HEK293 (cell line): ENCODE measurements at regions not wholly inside any gene's neighbourhood (a gene's known extent, or its start where the extent isn't known, plus 50 kb on each side); places are given as distances from the start of the nearest gene placed in this dataset.

Experiments
- FEZF1 ChIP-seq: fragments of 450-650 bp; formaldehyde crosslinking; IDR thresholded peaks from 2 replicates; pipeline ENCODE4 v1.5.1; 2016; ENCODE audit warnings: missing biosample characterization, missing genetic modification characterization
- RBAK ChIP-seq: fragments of 450-650 bp; formaldehyde crosslinking; IDR thresholded peaks from 2 replicates; pipeline ENCODE4 v1.5.1; 2016; ENCODE audit warnings: missing biosample characterization, missing genetic modification characterization
- SETDB1 ChIP-seq: IDR thresholded peaks from one replicate; pipeline ENCODE4 v1.6.1; 2017; ENCODE audit warnings: mild to moderate bottlenecking, low read length, moderate library complexity, mixed read lengths; ENCODE audit not compliant: insufficient read length
- TCF7L2 ChIP-seq: IDR thresholded peaks from 2 replicates; pipeline ENCODE4 v1.6.1; 2011; ENCODE audit warnings: low read depth, mild to moderate bottlenecking, inconsistent platforms, low read length, moderate library complexity, borderline replicate concordance
- ZBTB8A ChIP-seq: fragments of 450-650 bp; formaldehyde crosslinking; IDR thresholded peaks from 2 replicates; pipeline ENCODE4 v1.5.1; 2016; ENCODE audit warnings: missing biosample characterization, missing genetic modification characterization
- ZFP41 ChIP-seq: fragments of 450-650 bp; formaldehyde crosslinking; IDR thresholded peaks from 2 replicates; pipeline ENCODE4 v1.5.1; 2016; ENCODE audit warnings: missing biosample characterization, missing genetic modification characterization, borderline replicate concordance
- ZNF2 ChIP-seq: fragments of 450-650 bp; formaldehyde crosslinking; IDR thresholded peaks from 2 replicates; pipeline ENCODE4 v1.5.1; 2016; ENCODE audit warnings: missing biosample characterization, missing genetic modification characterization
- ZNF274 ChIP-seq, 2 experiments: fragments of 200-500 bp in 1 of 2; fragments of 450-650 bp in 1 of 2; sonication (Bioruptor generic) in 1 of 2; formaldehyde crosslinking in 1 of 2; IDR thresholded peaks; 2 replicates each; pipeline versions ENCODE4 v1.5.1 to v1.6.1; 2014 to 2016; ENCODE audit warnings: borderline replicate concordance in 1 of 2, inconsistent platforms in 1 of 2, low read length in 1 of 2, missing biosample characterization in 1 of 2, missing genetic modification characterization in 1 of 2
- ZNF670 ChIP-seq: fragments of 450-650 bp; formaldehyde crosslinking; IDR thresholded peaks from 2 replicates; pipeline ENCODE4 v1.5.1; 2016; ENCODE audit warnings: missing biosample characterization, missing genetic modification characterization, low read depth
- TF ChIP-seq, protein P1 (sequence below): fragments of 450-650 bp; formaldehyde crosslinking; IDR thresholded peaks from 2 replicates; pipeline ENCODE4 v1.5.1; 2016; ENCODE audit warnings: missing biosample characterization, missing genetic modification characterization
- TF ChIP-seq, protein P2 (sequence below): fragments of 450-650 bp; formaldehyde crosslinking; IDR thresholded peaks from 2 replicates; pipeline ENCODE4 v1.5.1; 2017; ENCODE audit warnings: missing biosample characterization, missing genetic modification characterization
- TF ChIP-seq, protein P3 (sequence below): fragments of 450-650 bp; IDR thresholded peaks from 2 replicates; pipeline ENCODE4 v1.5.1; 2018; ENCODE audit warnings: missing biosample characterization, mild to moderate bottlenecking, missing genetic modification characterization
- TF ChIP-seq, protein P4 (sequence below): fragments of 450-650 bp; formaldehyde crosslinking; IDR thresholded peaks from 2 replicates; pipeline ENCODE4 v1.5.1; 2016; ENCODE audit warnings: missing biosample characterization, missing genetic modification characterization
- TF ChIP-seq, protein P5 (sequence below): fragments of 450-650 bp; formaldehyde crosslinking; IDR thresholded peaks from 2 replicates; pipeline ENCODE4 v1.5.1; 2017; ENCODE audit warnings: missing biosample characterization, mild to moderate bottlenecking, missing genetic modification characterization, moderate library complexity

DNA sequence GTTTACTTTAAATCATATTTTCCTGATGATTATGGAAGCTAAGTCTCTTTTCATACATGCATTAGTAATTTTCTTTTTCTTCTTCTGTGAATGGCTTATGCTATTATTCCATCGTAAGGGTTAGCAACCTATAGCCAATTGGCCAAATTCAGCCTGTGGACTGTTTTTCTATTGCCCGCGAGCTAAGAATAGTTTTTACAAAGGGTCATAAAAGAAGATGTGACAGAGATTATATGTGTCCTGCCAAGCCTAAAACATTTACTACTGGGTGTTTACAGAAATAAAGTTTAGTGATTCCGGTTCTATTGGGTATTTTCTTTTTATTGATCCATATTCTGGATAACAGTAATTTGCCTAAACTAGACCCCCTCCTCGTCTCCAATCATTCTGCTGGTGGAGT is 268.8 kb upstream of the DIO3 start:
- TF ChIP-seq ZNF274 (IDR thresholded peaks at IDR 0.05; ENCODE audit: low read length), result no peak
- TF ChIP-seq ZNF274 (tag by site-specific recombination; IDR thresholded peaks at IDR 0.05; ENCODE audit: borderline replicate concordance), result no peak
- TF ChIP-seq, protein P1, sequence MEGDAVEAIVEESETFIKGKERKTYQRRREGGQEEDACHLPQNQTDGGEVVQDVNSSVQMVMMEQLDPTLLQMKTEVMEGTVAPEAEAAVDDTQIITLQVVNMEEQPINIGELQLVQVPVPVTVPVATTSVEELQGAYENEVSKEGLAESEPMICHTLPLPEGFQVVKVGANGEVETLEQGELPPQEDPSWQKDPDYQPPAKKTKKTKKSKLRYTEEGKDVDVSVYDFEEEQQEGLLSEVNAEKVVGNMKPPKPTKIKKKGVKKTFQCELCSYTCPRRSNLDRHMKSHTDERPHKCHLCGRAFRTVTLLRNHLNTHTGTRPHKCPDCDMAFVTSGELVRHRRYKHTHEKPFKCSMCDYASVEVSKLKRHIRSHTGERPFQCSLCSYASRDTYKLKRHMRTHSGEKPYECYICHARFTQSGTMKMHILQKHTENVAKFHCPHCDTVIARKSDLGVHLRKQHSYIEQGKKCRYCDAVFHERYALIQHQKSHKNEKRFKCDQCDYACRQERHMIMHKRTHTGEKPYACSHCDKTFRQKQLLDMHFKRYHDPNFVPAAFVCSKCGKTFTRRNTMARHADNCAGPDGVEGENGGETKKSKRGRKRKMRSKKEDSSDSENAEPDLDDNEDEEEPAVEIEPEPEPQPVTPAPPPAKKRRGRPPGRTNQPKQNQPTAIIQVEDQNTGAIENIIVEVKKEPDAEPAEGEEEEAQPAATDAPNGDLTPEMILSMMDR (tag by site-specific recombination), result no peak
- no peak for TF ChIP-seq ZFP41 (tag by site-specific recombination)
- no peak for TF ChIP-seq ZBTB8A
- TF ChIP-seq ZNF670, result no peak
- TF ChIP-seq, protein P2, sequence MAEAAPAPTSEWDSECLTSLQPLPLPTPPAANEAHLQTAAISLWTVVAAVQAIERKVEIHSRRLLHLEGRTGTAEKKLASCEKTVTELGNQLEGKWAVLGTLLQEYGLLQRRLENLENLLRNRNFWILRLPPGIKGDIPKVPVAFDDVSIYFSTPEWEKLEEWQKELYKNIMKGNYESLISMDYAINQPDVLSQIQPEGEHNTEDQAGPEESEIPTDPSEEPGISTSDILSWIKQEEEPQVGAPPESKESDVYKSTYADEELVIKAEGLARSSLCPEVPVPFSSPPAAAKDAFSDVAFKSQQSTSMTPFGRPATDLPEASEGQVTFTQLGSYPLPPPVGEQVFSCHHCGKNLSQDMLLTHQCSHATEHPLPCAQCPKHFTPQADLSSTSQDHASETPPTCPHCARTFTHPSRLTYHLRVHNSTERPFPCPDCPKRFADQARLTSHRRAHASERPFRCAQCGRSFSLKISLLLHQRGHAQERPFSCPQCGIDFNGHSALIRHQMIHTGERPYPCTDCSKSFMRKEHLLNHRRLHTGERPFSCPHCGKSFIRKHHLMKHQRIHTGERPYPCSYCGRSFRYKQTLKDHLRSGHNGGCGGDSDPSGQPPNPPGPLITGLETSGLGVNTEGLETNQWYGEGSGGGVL (tag by site-specific recombination), result no peak
- TF ChIP-seq RBAK (tag by site-specific recombination), result no peak
- TF ChIP-seq SETDB1, result no peak
- no peak for TF ChIP-seq TCF7L2
- TF ChIP-seq, protein P3, sequence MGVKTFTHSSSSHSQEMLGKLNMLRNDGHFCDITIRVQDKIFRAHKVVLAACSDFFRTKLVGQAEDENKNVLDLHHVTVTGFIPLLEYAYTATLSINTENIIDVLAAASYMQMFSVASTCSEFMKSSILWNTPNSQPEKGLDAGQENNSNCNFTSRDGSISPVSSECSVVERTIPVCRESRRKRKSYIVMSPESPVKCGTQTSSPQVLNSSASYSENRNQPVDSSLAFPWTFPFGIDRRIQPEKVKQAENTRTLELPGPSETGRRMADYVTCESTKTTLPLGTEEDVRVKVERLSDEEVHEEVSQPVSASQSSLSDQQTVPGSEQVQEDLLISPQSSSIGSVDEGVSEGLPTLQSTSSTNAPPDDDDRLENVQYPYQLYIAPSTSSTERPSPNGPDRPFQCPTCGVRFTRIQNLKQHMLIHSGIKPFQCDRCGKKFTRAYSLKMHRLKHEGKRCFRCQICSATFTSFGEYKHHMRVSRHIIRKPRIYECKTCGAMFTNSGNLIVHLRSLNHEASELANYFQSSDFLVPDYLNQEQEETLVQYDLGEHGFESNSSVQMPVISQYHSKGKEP (tag by site-specific recombination), result no peak
- TF ChIP-seq, protein P4, sequence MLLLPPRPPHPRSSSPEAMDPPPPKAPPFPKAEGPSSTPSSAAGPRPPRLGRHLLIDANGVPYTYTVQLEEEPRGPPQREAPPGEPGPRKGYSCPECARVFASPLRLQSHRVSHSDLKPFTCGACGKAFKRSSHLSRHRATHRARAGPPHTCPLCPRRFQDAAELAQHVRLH (tag by site-specific recombination), result no peak
- no peak for TF ChIP-seq ZNF2 (tag by site-specific recombination)
- TF ChIP-seq FEZF1 (tag by site-specific recombination), result no peak
- TF ChIP-seq, protein P5, sequence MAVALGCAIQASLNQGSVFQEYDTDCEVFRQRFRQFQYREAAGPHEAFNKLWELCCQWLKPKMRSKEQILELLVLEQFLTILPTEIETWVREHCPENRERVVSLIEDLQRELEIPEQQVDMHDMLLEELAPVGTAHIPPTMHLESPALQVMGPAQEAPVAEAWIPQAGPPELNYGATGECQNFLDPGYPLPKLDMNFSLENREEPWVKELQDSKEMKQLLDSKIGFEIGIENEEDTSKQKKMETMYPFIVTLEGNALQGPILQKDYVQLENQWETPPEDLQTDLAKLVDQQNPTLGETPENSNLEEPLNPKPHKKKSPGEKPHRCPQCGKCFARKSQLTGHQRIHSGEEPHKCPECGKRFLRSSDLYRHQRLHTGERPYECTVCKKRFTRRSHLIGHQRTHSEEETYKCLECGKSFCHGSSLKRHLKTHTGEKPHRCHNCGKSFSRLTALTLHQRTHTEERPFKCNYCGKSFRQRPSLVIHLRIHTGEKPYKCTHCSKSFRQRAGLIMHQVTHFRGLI (tag by site-specific recombination), result no peak
